Adipocyte (in vitro differentiated cells): ENCODE measurements at regions not wholly inside any gene's neighbourhood (a gene's known extent, or its start where the extent isn't known, plus 50 kb on each side); places are given as distances from the start of the nearest gene placed in this dataset.
"Not testable (repeated sequence)": the region's sequence is repeated elsewhere in the genome, so short reads cannot be mapped to it uniquely, and the experiment has no call there.

ENCODE experiments used
- DNase-seq: peaks from one replicate; pipeline ENCODE4 v3.0.0-alpha.2; 2015; ENCODE audit warnings: low read depth
- H3K27me3 ChIP-seq: replicated peaks from 2 replicates; pipeline ENCODE4 v1.7.0; 2013; ENCODE audit warnings: mild to moderate bottlenecking, low read length, moderate library complexity; ENCODE audit not compliant: control insufficient read depth, insufficient read depth
- H3K36me3 ChIP-seq: 2 replicates; pipeline ENCODE4 v1.7.0; 2013; ENCODE audit warnings: low read length, mild to moderate bottlenecking, moderate library complexity; ENCODE audit not compliant: control insufficient read depth, insufficient read depth, severe bottlenecking
- H3K4me1 ChIP-seq: 2 replicates; pipeline ENCODE4 v1.7.0; 2013; ENCODE audit warnings: mild to moderate bottlenecking, low read length, moderate library complexity; ENCODE audit not compliant: control insufficient read depth, insufficient read depth
- H3K4me3 ChIP-seq: 2 replicates; pipeline ENCODE4 v1.7.0; 2013; ENCODE audit warnings: mild to moderate bottlenecking, low read length, moderate library complexity
- H3K9ac ChIP-seq: 2 replicates; pipeline ENCODE4 v1.7.0; 2013; ENCODE audit warnings: mild to moderate bottlenecking, low read length, moderate library complexity
- H3K9me3 ChIP-seq: 2 replicates; pipeline ENCODE4 v1.7.0; 2013; ENCODE audit warnings: mild to moderate bottlenecking, low read length, moderate library complexity; ENCODE audit not compliant: control insufficient read depth

DNA sequence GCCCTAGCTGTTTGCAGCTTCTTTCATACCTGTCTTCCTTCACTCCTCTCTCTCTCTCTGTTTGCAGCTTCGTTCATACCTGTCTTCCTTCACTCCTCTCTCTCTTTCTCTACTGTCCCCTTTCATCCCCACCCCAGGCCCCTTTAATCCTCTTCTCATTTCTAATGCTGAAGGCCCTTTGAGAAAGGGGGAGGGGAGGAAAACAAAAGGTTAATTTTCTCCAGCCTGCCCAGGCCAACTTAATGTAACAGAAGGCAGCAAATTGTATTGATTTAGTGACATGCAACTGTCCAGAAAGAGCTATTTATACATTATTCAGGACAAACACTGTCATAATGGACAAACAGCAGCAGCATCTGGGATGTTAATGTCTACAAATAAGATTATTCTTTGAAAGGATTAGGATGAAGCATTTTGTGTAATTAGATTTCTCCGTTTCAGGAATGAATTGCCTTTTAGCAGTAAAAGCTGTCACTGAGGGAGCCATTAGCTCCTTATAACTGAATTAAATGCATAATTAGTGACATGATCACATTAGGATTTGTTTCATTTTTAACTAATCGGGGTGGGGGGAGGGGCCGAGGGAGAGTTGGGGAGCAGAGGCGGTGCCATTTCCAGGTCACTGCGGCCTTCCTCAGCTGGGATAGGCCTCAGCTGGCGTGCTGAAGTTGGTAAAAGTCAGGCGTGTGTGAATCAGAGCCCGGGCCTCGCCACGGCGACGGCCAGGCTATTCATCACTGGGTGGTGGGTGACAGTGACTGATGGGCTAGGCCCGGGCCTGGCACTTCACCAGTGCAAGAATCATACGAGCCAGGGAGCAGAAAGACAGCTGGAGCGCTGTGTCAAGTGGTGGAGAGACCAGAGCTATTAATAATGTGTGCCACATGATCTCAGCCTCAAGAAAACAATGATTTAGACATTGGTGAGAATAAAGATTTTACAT lies 174.5 kb downstream of the NKX6-1 start:
- H3K9me3 ChIP-seq, result peaks cover 3% of the 10 kb centered on the region

DNA sequence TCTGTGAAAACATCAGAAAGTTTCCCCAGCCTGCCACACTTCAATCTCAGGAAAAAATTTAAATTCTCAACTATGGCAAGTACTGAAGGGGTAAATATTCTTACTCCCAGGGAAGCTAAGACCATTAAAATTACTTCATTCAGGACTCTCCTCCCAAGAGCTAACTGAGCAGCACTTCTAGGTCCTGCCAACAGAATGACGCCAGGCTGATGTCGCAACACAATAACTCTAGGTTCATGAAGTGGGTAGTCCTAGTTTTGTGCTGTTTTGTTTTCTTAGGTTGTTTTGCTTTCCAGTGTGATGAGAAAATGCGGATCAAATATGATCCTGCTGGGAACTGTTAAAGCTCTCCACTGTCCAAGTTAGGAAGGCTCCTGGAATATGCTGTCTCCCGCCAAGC lies 180.0 kb downstream of the NKX6-1 start:
- Histone ChIP-seq H3K4me3 (no peak overlapping the region), H3K27me3 (peaks cover 6% of the 10 kb centered on the region), H3K4me1 (no peaks in the 10 kb centered on the region), H3K9me3 (no peaks in the 10 kb centered on the region), H3K9ac (no peak overlapping the region), H3K36me3 (no peaks in the 10 kb centered on the region)
- peak; percentile 36 for DNase-seq

More for the DNA sequence above, 174.5 kb downstream of the NKX6-1 start:
- Histone ChIP-seq H3K36me3 (no peaks in the 10 kb centered on the region), H3K4me3 (no peak overlapping the region), H3K27me3 (no peaks in the 10 kb centered on the region), H3K4me1 (no peaks in the 10 kb centered on the region), H3K9ac (no peak overlapping the region)
- DNase-seq, result no peak

DNA sequence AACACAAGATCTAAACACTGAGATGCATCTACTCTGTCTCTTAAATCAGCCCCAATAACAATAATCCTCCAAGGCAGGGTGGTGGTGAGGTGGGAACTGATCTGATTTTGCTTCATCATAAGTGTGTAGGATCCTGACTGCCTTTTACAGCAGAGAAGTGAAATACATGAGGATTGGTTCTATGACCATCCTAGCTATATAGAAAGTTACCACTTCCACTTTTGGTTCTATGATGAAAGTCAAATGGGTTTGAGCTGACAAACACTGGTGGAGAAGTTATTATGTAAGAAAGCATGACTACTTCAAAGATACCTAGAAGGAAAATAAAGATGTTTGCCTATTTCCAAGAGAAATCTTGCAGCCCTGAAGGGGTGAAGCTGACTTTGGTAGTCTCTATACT lies 181.6 kb downstream of the NKX6-1 start:
- DNase-seq, result no peak
- H3K4me1 ChIP-seq, result no peaks in the 10 kb centered on the region
- H3K4me3 ChIP-seq, result no peak overlapping the region
- H3K27me3 ChIP-seq, result peaks cover 6% of the 10 kb centered on the region
- no peaks in the 10 kb centered on the region for H3K36me3 ChIP-seq
- H3K9ac ChIP-seq, result no peak overlapping the region
- no peaks in the 10 kb centered on the region for H3K9me3 ChIP-seq

DNA sequence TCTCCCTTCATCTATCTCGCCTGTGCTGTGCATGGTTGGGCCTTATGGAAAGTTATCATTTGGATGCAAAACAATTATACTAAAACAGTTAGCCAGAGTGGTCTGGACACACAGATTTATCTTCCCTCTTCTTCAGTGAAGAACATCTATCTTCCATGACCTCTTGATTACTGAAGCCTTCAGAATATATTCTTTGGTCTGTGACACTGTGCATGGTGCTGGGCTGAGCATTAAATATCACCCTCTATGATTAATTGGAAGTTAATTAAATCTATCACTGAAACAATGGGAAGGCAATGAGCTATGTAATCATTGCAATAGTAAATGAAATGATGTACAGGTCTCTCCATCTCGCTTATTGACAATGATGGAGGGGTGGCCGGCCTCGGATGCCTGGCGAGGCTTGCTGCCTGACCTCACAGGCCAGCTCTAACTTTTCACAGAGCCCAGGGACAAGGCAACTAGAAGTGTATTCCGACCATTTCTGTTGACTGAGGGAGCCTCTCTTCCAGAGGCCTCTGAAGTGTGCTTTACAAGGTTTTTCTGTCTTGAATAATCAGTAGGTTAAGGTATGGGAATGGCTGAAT lies 186.6 kb downstream of the NKX6-1 start:
- H3K4me3 ChIP-seq, result no peak overlapping the region
- H3K27me3 ChIP-seq, result peaks cover 5% of the 10 kb centered on the region
- H3K4me1 ChIP-seq, result no peaks in the 10 kb centered on the region
- H3K9ac ChIP-seq, result no peak overlapping the region
- no peak for DNase-seq
- H3K36me3 ChIP-seq, result no peaks in the 10 kb centered on the region
- no peaks in the 10 kb centered on the region for H3K9me3 ChIP-seq

DNA sequence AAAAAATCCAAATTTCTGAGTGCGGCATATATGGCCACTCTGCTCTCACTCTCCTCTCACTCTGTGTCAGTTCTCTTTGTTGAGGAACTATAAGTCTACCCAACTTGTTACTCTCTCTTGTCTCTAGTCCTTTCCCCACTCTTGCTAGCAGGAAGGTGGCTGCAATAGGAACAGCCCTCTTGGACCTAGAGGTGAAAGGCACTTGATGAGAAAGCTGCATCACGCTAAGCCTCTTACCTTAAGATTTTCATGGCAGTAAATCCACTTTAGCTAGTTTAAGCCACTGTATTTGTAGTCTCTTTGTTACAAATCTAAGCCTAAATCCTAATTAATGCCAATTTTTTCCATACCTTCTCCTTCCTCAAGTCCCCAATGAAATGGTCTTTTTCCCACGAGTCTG lies 189.9 kb downstream of the NKX6-1 start:
- H3K4me3 ChIP-seq, result no peak overlapping the region
- no peak overlapping the region for H3K9ac ChIP-seq
- H3K27me3 ChIP-seq, result no peaks in the 10 kb centered on the region
- DNase-seq, result no peak
- H3K4me1 ChIP-seq, result no peaks in the 10 kb centered on the region
- H3K36me3 ChIP-seq, result no peaks in the 10 kb centered on the region
- H3K9me3 ChIP-seq, result no peaks in the 10 kb centered on the region

DNA sequence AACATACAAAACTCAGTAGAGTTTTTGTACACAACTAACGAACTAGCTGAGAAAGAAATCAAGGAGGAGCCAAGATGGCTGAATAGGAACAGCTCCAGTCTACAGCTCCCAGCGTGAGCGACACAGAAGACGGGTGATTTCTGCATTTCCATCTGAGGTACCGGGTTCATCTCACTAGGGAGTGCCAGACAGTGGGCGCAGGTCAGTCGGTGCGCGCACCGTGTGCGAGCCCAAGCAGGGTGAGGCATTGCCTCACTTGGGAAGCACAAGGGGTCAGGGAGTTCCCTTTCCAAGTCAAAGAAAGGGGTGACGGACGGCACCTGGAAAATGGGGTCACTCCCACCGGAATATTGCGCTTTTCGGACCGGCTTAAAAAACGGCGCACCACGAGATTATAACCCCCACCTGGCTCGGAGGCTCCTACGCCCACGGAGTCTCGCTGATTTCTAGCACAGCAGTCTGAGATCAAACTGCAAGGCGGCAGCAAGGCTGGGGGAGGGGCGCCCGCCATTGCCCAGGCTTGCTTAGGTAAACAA lies 200.3 kb downstream of the NKX6-1 start:
- H3K4me1 ChIP-seq, DNase-seq, H3K36me3 ChIP-seq, H3K27me3 ChIP-seq, H3K4me3 ChIP-seq, H3K9ac ChIP-seq, H3K9me3 ChIP-seq: not testable (repeated sequence)

DNA sequence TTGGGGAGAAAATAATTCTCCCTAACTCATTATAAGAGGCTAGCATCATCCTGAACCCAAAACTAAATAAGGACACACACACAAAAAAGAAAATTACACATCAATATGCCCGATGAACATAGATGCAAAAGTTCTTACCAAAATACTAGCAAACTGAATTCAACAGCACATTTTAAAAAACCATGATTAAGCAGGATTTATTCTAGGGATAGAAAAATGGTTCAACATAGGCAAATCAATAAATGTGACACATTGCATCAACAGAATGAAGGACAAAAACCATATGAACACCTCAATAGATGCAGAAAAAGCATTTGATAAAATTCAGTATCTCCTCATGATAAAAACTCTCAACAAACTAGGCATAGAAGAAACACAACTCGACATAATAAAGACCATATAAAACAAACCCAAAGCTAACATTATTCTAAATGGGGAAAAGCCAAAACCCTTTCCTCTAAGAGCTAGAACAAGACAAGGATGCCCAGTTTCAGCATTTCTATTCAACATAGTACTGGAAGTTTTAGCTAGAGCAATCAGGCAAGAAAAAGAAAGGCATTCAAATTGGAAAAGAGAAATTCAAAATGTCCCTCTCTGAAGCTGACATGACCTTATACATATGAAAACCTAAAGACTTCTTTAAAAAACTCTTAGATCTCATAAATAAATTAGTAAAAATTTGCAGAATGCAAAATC lies 200.9 kb downstream of the NKX6-1 start:
- no peaks in the 10 kb centered on the region for H3K9me3 ChIP-seq
- DNase-seq, result no peak
- no peak overlapping the region for H3K9ac ChIP-seq
- H3K27me3 ChIP-seq, result no peaks in the 10 kb centered on the region
- no peak overlapping the region for H3K4me3 ChIP-seq
- no peaks in the 10 kb centered on the region for H3K36me3 ChIP-seq
- H3K4me1 ChIP-seq, result no peaks in the 10 kb centered on the region

DNA sequence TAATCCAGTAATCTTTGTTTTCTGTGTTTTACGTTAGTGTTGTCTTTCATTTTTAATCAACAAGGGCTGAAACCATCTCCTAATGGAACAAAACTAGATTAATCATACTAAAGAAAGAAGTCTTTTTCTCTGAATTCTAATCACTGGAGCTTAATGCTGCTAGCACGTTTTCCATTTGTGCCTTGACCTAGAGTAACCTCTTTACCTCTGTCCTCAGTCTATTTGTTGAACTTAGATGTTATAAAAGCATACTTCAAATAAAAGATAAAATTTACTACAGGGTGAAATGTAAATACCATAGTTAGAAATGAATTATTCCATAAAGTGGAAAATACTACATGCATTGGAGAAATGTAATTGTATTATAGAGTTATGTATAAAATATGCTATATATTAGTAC lies 207.1 kb downstream of the NKX6-1 start:
- no peak for DNase-seq
- no peak overlapping the region for H3K4me3 ChIP-seq
- no peak overlapping the region for H3K9ac ChIP-seq

DNA sequence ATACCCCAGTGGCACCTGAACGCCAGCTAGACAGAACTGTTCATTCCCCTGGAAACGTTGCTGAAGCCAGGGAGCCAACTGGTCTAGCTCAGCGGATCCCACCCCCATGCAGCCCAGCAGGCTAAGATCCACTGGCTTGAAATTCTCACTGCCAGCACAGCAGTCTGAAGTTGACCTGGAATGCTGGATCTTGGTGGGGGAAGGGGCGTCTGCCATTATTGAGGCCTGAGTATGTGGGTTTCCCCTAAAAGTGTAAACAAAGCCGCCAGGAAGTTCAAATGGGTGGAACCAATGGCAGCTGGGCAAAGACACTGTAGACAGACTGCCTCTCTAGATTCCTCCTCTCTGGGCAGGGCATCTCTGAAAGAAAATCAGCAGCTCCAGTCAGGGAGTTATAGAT lies 213.0 kb downstream of the NKX6-1 start:
- no peak for DNase-seq
- H3K9me3 ChIP-seq, result peaks cover 5% of the 10 kb centered on the region
- H3K36me3 ChIP-seq, result no peaks in the 10 kb centered on the region
- H3K4me1 ChIP-seq, result no peaks in the 10 kb centered on the region
- peaks cover 4% of the 10 kb centered on the region for H3K27me3 ChIP-seq
- H3K4me3 ChIP-seq, result no peak overlapping the region
- no peak overlapping the region for H3K9ac ChIP-seq

More for the DNA sequence above, 207.1 kb downstream of the NKX6-1 start:
- H3K36me3 ChIP-seq, result no peaks in the 10 kb centered on the region
- H3K4me1 ChIP-seq, result no peaks in the 10 kb centered on the region
- H3K27me3 ChIP-seq, result no peaks in the 10 kb centered on the region
- peaks cover 5% of the 10 kb centered on the region for H3K9me3 ChIP-seq

DNA sequence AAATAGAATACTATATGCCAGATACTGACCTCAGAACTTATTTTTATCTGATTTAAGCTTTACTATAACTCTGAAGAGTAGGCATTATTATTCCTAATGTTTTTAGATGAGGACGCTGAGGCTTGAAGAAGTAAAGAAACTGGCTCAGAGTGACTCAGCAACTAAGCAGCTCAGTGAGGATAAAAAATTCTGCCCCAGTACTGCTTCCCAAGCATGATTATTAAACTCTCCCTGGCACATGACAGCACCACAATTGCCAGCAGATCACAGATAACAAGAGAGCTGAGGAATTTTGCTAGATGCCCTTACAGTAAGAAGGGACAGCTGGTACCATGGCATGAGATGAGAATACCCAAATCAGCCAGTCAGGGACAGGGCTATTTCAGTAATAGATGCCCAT lies 219.4 kb downstream of the NKX6-1 start:
- DNase-seq, result peak; percentile 29
- Histone ChIP-seq H3K9me3 (no peaks in the 10 kb centered on the region), H3K4me1 (no peaks in the 10 kb centered on the region), H3K27me3 (peaks cover 4% of the 10 kb centered on the region), H3K9ac (no peak overlapping the region), H3K36me3 (no peaks in the 10 kb centered on the region), H3K4me3 (no peak overlapping the region)

DNA sequence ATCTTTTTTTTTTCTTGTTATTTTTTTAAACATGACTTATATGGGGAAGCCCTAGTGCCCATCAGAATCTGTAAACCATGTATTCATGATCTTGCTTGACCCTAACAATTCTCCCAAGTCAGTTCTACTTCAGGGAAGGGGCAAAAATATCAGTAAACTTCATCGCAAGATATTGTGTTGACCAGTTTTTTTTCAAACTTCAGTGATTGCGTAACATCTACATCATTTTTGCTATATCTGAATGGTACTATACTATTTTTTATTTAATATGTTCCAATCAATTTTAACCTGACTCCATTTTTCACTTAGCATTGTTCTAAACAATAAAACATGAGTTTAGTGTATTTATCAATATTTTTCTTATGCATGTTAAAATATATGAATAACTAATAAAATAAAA lies 221.2 kb downstream of the NKX6-1 start:
- no peak for DNase-seq
- no peak overlapping the region for H3K9ac ChIP-seq
- H3K4me3 ChIP-seq, result no peak overlapping the region
- H3K4me1 ChIP-seq, result no peaks in the 10 kb centered on the region
- H3K9me3 ChIP-seq, result no peaks in the 10 kb centered on the region
- peaks cover 4% of the 10 kb centered on the region for H3K27me3 ChIP-seq
- no peaks in the 10 kb centered on the region for H3K36me3 ChIP-seq
